A549 (cell line): ENCODE measurements at regions not wholly inside any gene's neighbourhood (a gene's known extent, or its start where the extent isn't known, plus 50 kb on each side); places are given as distances from the start of the nearest gene placed in this dataset.

ENCODE experiments used
- ATAC-seq, 2 experiments: fragments of 200-7000 bp in 1 of 2; fragments of >200 bp in 1 of 2; cut with Nextera tagmentation in 1 of 2; cut with Tn5 transposase in 1 of 2; 3 replicates each; pipeline versions ENCODE4 v1.8.0 to v1.9.1; 2018 to 2020; ENCODE audit warnings: mild to moderate bottlenecking in 1 of 2, moderate library complexity in 1 of 2
- CTCF ChIA-PET: fragments of 300-600 bp; sonication (Branson Sonifier 250); formaldehyde crosslinking; extraction: SDS; loops from one replicate; lab custom pipeline; 2021; ENCODE audit warnings: antibody characterized with exemption, inconsistent platforms; lab: Yijun Ruan, JAX
- POLR2A ChIA-PET: fragments of 350-600 bp; formaldehyde crosslinking; extraction: SDS; loops from one replicate; lab custom pipeline; 2021; ENCODE audit warnings: antibody characterized with exemption, inconsistent platforms; lab: Yijun Ruan, JAX
- DNase-seq, 2 experiments: peaks; one replicate each; pipeline versions ENCODE4 v3.0.0 to v3.0.0-alpha.2; 2011 to 2016; ENCODE audit warnings: low read depth in 1 of 2, low spot score in 1 of 2
- FAIRE-seq: peaks from 2 replicates; lab custom pipeline; 2011; peaks lifted over from hg19 to GRCh38; lab: Jason Lieb, UNC
- H3K27ac ChIP-seq, 2 experiments: fragments of >200 bp; sonication (Bioruptor Twin); formaldehyde crosslinking; 3 replicates each; pipeline ENCODE4 v1.5.1; 2016 to 2017
- H3K4me1 ChIP-seq: fragments of >200 bp; sonication (Bioruptor Twin); formaldehyde crosslinking; 3 replicates; pipeline ENCODE4 v1.6.1; 2016
- H3K4me2 ChIP-seq: fragments of >200 bp; sonication (Bioruptor Twin); formaldehyde crosslinking; 3 replicates; pipeline ENCODE4 v1.6.1; 2016
- H3K4me3 ChIP-seq: fragments of >200 bp; sonication (Bioruptor Twin); formaldehyde crosslinking; 3 replicates; pipeline ENCODE4 v1.5.1; 2016
- H3K9me3 ChIP-seq: fragments of >200 bp; sonication (Bioruptor Twin); formaldehyde crosslinking; 3 replicates; pipeline ENCODE4 v1.6.1; 2016
- BHLHE40 ChIP-seq: IDR thresholded peaks from 2 replicates; pipeline ENCODE4 v1.6.1; 2012; ENCODE audit warnings: low read depth, low read length, inconsistent platforms
- CHD4 ChIP-seq: fragments of 200-600 bp; sonication (generic); IDR thresholded peaks from 2 replicates; pipeline ENCODE4 v1.6.1; 2016; ENCODE audit warnings: antibody characterized with exemption, mild to moderate bottlenecking, borderline replicate concordance
- EHMT2 ChIP-seq: fragments of 200-600 bp; sonication (generic); IDR thresholded peaks from 2 replicates; pipeline ENCODE4 v1.6.1; 2016; ENCODE audit warnings: antibody characterized with exemption, low read depth, mild to moderate bottlenecking, moderate library complexity
- FOSL2 ChIP-seq, 2 experiments: fragments of 450-650 bp in 1 of 2; fragments of >200 bp in 1 of 2; sonication (Bioruptor Twin) in 1 of 2; formaldehyde crosslinking; IDR thresholded peaks; 2 replicates each; pipeline versions ENCODE4 v1.5.0 to v1.6.1; 2016 to 2020; ENCODE audit warnings: mild to moderate bottlenecking in 1 of 2, moderate library complexity in 1 of 2
- FOXS1 ChIP-seq: fragments of 250-450 bp; sonication (Bioruptor Pico); IDR thresholded peaks from 2 replicates; pipeline ENCODE4 v1.5.0; 2020; ENCODE audit warnings: mild to moderate bottlenecking, moderate library complexity
- GATA3 ChIP-seq: IDR thresholded peaks from 2 replicates; pipeline ENCODE4 v1.6.1; 2012; ENCODE audit warnings: borderline replicate concordance
- JUN ChIP-seq, 2 experiments: fragments of >200 bp; sonication (Bioruptor Twin); formaldehyde crosslinking; IDR thresholded peaks; 2 replicates in 1 of 2; 3 replicates in 1 of 2; pipeline ENCODE4 v1.6.1; 2016 to 2017
- JUNB ChIP-seq: fragments of >200 bp; sonication (Bioruptor Twin); formaldehyde crosslinking; IDR thresholded peaks from 2 replicates; pipeline ENCODE4 v1.6.1; 2016
- NFE2L2 ChIP-seq: fragments of 150-350 bp; conservative IDR thresholded peaks from 2 replicates; pipeline ENCODE4 v1.6.1; 2014; ENCODE audit warnings: low read length
- POLR2A ChIP-seq: IDR thresholded peaks from 2 replicates; pipeline ENCODE4 v1.6.1; 2012; ENCODE audit warnings: mild to moderate bottlenecking, low read length
- RARB ChIP-seq: fragments of 250-450 bp; sonication (Bioruptor Pico); IDR thresholded peaks from 2 replicates; pipeline ENCODE4 v1.8.0; 2021; ENCODE audit warnings: mild to moderate bottlenecking, moderate library complexity
- RFX5 ChIP-seq: fragments of 450-650 bp; IDR thresholded peaks from 2 replicates; pipeline ENCODE4 v1.7.1; 2014; ENCODE audit warnings: antibody characterized with exemption, mild to moderate bottlenecking, moderate library complexity
- RNF2 ChIP-seq: fragments of 200-600 bp; sonication (generic); IDR thresholded peaks from 2 replicates; pipeline ENCODE4 v1.6.1; 2016; ENCODE audit warnings: low read depth, mild to moderate bottlenecking, antibody characterized with exemption, moderate library complexity, borderline replicate concordance
- SMC3 ChIP-seq: fragments of >200 bp; sonication (Bioruptor Twin); formaldehyde crosslinking; IDR thresholded peaks from 3 replicates; pipeline ENCODE4 v1.6.1; 2018; ENCODE audit warnings: inconsistent platforms
- TFCP2L1 ChIP-seq: fragments of 250-450 bp; sonication (Bioruptor Pico); IDR thresholded peaks from 2 replicates; pipeline ENCODE4 v1.5.0; 2021; ENCODE audit warnings: mild to moderate bottlenecking
- TP53 ChIP-seq: fragments of 250-450 bp; sonication (Bioruptor Pico); IDR thresholded peaks from 2 replicates; pipeline ENCODE4 v1.5.0; 2021; ENCODE audit warnings: mild to moderate bottlenecking, moderate library complexity
- ZC3H11A ChIP-seq: fragments of 450-650 bp; IDR thresholded peaks from 2 replicates; pipeline ENCODE4 v1.6.1; 2014; ENCODE audit warnings: antibody characterized with exemption, mild to moderate bottlenecking
- ZFP36 ChIP-seq: fragments of 450-650 bp; IDR thresholded peaks from 2 replicates; pipeline ENCODE4 v1.6.1; 2014; ENCODE audit warnings: borderline replicate concordance; ENCODE audit not compliant: partially characterized antibody
- WGBS: methylation state at CpG from one replicate; pipeline ENCODE4 v1.1.6; 2017; ENCODE audit errors: missing lambda C conversion rate; 5-methylcytosine and 5-hydroxymethylcytosine counted together
- TF ChIP-seq, protein P1 (sequence below): fragments of >200 bp; sonication (Bioruptor Twin); formaldehyde crosslinking; IDR thresholded peaks from 2 replicates; pipeline ENCODE4 v1.6.1; 2016
- TF ChIP-seq, protein P2 (sequence below): fragments of 250-450 bp; sonication (Bioruptor Pico); IDR thresholded peaks from 2 replicates; pipeline ENCODE4 v1.5.0; 2021; ENCODE audit warnings: mild to moderate bottlenecking, moderate library complexity, borderline replicate concordance
- TF ChIP-seq, protein P3 (sequence below): fragments of >200 bp; sonication (Bioruptor Twin); formaldehyde crosslinking; IDR thresholded peaks from 3 replicates; pipeline ENCODE4 v1.6.1; 2016
- TF ChIP-seq, protein P4 (sequence below): fragments of 450-650 bp; IDR thresholded peaks from 2 replicates; pipeline ENCODE4 v1.6.1; 2014; ENCODE audit warnings: antibody characterized with exemption

DNA sequence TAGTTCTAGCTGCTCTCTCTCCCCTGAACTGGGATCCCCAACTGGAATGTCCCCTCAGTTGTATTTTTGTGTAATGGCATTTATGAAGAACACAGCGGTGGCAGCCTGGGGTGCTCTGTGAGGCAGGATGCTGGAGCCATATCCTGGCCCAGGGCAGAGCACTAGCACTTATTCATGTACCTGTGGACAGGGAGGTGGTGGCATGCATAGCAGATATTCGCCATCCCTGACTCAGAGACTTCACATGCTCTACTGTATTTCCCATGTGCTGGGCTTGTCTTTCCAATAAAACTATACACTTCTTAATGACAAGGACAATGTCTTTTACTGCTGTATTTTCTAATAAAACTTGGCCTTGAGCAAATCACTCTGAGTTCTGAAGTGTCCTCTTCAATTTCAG is 125.3 kb downstream of the ADAMTS15 start (continued):
- TF ChIP-seq, protein P1, sequence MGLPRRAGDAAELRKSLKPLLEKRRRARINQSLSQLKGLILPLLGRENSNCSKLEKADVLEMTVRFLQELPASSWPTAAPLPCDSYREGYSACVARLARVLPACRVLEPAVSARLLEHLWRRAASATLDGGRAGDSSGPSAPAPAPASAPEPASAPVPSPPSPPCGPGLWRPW, result no peak
- TF ChIP-seq RARB (no peak), RFX5 (no peak), ZC3H11A (no peak)

DNA sequence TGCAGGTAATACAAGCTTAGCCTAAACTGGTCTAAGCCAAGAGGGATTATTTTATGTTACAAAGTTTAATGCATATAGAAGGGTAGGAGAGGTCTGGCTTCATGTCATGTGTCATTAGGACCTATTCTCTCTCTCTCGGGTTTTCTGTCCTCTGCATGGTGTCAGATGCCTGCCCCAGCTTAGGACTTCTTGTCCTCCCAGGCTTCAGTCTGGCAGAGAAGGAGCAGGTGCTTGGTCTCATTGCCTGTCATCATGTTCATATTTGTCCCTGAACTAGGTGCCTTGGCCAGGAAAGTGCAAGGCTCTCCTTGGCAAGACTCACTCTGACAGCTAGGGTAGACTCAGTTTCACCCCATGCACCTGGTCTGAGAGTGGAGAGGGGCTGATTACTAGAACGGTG is 126.3 kb downstream of the ADAMTS15 start:
- Histone ChIP-seq H3K4me3 (no peak overlapping the region), H3K9me3 (no peaks in the 10 kb centered on the region), H3K27ac (no peak overlapping the region), H3K4me1 (peaks cover 1% of the 10 kb centered on the region; the same call in 2 of the 3 replicates), H3K4me2 (no peak overlapping the region)
- no peak for ATAC-seq
- ChIA-PET POLR2A (no interaction called here), CTCF (interaction anchor here (0.7 kb wide), 1 partner anchor 140 kb away, joined by 3 read pairs; no protein-coding TSS in a partner anchor)
- DNase-seq, result no peak
- FAIRE-seq, result no peak
- WGBS, result 82% methylated on average over 2 of the region's 2 CpGs
- no peak for TF ChIP-seq JUNB
- no peak for TF ChIP-seq FOSL2 (IDR thresholded peaks at IDR 0.05)
- no peak for TF ChIP-seq FOSL2 (CRISPR knock-in tag; IDR thresholded peaks at IDR 0.05)
- TF ChIP-seq FOXS1 (CRISPR knock-in tag), result no peak
- TF ChIP-seq, protein P2, sequence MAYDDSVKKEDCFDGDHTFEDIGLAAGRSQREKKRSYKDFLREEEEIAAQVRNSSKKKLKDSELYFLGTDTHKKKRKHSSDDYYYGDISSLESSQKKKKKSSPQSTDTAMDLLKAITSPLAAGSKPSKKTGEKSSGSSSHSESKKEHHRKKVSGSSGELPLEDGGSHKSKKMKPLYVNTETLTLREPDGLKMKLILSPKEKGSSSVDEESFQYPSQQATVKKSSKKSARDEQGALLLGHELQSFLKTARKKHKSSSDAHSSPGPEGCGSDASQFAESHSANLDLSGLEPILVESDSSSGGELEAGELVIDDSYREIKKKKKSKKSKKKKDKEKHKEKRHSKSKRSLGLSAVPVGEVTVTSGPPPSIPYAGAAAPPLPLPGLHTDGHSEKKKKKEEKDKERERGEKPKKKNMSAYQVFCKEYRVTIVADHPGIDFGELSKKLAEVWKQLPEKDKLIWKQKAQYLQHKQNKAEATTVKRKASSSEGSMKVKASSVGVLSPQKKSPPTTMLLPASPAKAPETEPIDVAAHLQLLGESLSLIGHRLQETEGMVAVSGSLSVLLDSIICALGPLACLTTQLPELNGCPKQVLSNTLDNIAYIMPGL, result no peak
- no peak for TF ChIP-seq TP53 (CRISPR knock-in tag)
- no peak for TF ChIP-seq BHLHE40
- no peak for TF ChIP-seq TFCP2L1
- TF ChIP-seq CHD4, result no peak
- TF ChIP-seq, protein P3, sequence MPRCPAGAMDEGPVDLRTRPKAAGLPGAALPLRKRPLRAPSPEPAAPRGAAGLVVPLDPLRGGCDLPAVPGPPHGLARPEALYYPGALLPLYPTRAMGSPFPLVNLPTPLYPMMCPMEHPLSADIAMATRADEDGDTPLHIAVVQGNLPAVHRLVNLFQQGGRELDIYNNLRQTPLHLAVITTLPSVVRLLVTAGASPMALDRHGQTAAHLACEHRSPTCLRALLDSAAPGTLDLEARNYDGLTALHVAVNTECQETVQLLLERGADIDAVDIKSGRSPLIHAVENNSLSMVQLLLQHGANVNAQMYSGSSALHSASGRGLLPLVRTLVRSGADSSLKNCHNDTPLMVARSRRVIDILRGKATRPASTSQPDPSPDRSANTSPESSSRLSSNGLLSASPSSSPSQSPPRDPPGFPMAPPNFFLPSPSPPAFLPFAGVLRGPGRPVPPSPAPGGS, result no peak
- TF ChIP-seq JUN (IDR thresholded peaks at IDR 0.05), result no peak
- TF ChIP-seq, protein P4, sequence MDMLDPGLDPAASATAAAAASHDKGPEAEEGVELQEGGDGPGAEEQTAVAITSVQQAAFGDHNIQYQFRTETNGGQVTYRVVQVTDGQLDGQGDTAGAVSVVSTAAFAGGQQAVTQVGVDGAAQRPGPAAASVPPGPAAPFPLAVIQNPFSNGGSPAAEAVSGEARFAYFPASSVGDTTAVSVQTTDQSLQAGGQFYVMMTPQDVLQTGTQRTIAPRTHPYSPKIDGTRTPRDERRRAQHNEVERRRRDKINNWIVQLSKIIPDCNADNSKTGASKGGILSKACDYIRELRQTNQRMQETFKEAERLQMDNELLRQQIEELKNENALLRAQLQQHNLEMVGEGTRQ, result no peak
- no peak for TF ChIP-seq NFE2L2

DNA sequence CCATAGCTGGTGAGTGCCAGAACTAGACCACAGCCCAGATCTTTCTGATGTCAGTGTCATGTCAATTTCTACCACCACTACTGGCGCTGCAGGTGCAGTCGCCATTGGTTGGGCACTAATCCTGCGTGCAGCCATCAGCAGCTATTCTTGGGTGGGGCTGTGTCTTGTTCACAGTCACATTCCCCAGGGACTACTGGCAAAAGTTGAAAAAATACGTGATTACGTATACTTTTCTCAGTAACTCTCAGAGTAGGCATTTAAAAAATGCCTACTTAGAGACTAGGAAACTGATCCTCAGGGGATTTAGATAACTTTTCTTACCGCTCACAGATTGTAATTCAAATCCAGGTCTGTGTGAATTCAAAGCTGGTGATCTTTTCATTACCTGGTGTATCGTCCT is 127.7 kb downstream of the ADAMTS15 start:
- Histone ChIP-seq H3K9me3 (no peaks in the 10 kb centered on the region), H3K4me2 (no peak overlapping the region), H3K4me1 (peaks cover 15% of the 10 kb centered on the region), H3K27ac (no peak overlapping the region), H3K4me3 (no peak overlapping the region)
- ChIA-PET CTCF (no interaction called here), POLR2A (no interaction called here)
- no peak for ATAC-seq
- WGBS, result 77% methylated on average over 7 of the region's 7 CpGs
- FAIRE-seq, result no peak
- TF ChIP-seq EHMT2 (no peak), ZFP36 (no peak)
- DNase-seq, result no peak

DNA sequence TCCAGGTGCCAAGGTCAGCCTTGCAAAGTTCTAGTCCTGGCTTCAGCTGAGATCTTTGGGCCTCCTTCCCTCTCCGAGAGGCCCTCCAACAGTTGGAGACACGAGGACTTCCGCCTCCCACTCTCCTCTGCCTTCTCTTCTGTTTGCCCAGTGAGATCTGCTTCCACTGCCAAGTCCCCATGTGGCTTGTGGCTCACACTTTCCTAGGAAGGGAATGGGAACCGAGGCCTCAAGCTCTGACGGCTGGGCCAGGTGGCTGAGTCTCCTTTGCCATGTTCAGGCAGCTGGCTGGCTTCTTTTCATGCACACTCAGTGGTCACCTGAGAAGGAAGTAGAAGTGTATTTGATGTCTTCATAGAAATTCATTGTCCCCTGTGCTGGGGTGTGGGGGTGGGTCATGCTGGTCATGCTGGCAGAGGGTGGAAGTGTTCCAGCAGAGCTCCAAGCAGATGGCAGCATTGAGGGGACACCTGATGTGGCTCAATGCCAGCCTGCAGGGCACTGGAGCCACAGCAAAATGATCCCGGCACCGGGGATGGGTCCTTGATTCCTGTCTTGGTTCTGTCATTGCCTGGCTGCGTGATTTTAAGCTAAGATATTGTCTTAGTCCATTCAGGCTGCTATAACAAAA is 130.4 kb downstream of the ADAMTS15 start:
- Histone ChIP-seq H3K27ac (peak overlapping the region; percentile 55 to 71; a peak in 4 of 6 replicates), H3K4me3 (no peak overlapping the region), H3K4me2 (no peak overlapping the region), H3K9me3 (no peaks in the 10 kb centered on the region), H3K4me1 (peaks cover 23% of the 10 kb centered on the region)
- DNase-seq, result no peak
- CTCF ChIA-PET, result no interaction called here
- 79% methylated on average over 8 of the region's 8 CpGs for WGBS
- no peak for ATAC-seq
- no peak for FAIRE-seq
- TF ChIP-seq POLR2A, result no peak
- no peak for TF ChIP-seq GATA3
- TF ChIP-seq RFX5, result no peak
- no peak for TF ChIP-seq SMC3
- TF ChIP-seq FOSL2 (IDR thresholded peaks at IDR 0.05), result no peak
- no peak for TF ChIP-seq FOSL2 (CRISPR knock-in tag; IDR thresholded peaks at IDR 0.05)
- TF ChIP-seq RNF2, result no peak
- TF ChIP-seq EHMT2, result no peak
- POLR2A ChIA-PET, result no interaction called here
